Type B pancreatic cell (in vitro differentiated cells): ENCODE measurements at regions not wholly inside any gene's neighbourhood (a gene's known extent, or its start where the extent isn't known, plus 50 kb on each side); places are given as distances from the start of the nearest gene placed in this dataset.

Experiments
- DNase-seq: peaks from one replicate; pipeline ENCODE4 v3.0.0; 2021; ENCODE audit warnings: mixed read lengths; ENCODE audit not compliant: unreplicated experiment; ENCODE audit errors: extremely low spot score
- H3K27ac Mint-ChIP-seq: 2 replicates; pipeline ENCODE4 v1.8.0; 2021; ENCODE audit warnings: mild to moderate bottlenecking, mixed read lengths
- H3K27me3 Mint-ChIP-seq: 2 replicates; pipeline ENCODE4 v1.8.0; 2021; ENCODE audit warnings: mixed read lengths
- H3K36me3 Mint-ChIP-seq: 2 replicates; pipeline ENCODE4 v1.8.0; 2021; ENCODE audit warnings: mixed read lengths
- H3K4me1 Mint-ChIP-seq: one replicate; pipeline ENCODE4 v1.8.0; 2021; ENCODE audit warnings: mixed read lengths; ENCODE audit not compliant: unreplicated experiment
- H3K4me3 Mint-ChIP-seq: 2 replicates; pipeline ENCODE4 v1.8.0; 2021; ENCODE audit warnings: mild to moderate bottlenecking, mixed read lengths
- H3K9me3 Mint-ChIP-seq: 2 replicates; pipeline ENCODE4 v1.8.0; 2021; ENCODE audit warnings: mixed read lengths
- TF ChIP-seq, protein P1 (sequence below): fragments of 200-600 bp; sonication (generic); conservative IDR thresholded peaks from 2 replicates; pipeline ENCODE4 v1.5.0; 2021; ENCODE audit warnings: antibody characterized with exemption, mild to moderate bottlenecking

DNA sequence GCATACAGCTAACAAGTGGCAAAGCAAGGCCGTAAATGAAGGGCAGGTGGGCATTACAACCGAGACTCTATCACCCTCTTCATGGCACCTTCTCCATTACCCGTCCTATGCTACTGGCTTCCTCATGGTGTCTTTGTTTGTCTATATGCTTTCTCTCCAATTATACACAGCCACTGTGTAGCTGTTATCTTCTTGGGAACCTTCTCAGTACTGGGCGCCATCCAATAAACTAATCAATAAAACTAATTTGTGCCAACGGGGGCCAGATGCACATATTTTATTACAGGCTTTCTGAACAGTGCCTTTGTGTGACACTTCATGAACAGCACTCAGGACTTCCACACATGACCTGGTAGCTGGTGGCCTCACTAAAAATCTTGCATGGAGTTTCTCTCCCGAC, 149.8 kb upstream of the PCSK2 start:
- no peaks in the 10 kb centered on the region for H3K4me1 Mint-ChIP-seq
- no peak for DNase-seq
- H3K36me3 Mint-ChIP-seq: no peaks in the 10 kb centered on the region
- H3K27ac Mint-ChIP-seq: no peak overlapping the region
- H3K4me3 Mint-ChIP-seq: no peak overlapping the region
- no peaks in the 10 kb centered on the region for H3K9me3 Mint-ChIP-seq
- TF ChIP-seq, protein P1, sequence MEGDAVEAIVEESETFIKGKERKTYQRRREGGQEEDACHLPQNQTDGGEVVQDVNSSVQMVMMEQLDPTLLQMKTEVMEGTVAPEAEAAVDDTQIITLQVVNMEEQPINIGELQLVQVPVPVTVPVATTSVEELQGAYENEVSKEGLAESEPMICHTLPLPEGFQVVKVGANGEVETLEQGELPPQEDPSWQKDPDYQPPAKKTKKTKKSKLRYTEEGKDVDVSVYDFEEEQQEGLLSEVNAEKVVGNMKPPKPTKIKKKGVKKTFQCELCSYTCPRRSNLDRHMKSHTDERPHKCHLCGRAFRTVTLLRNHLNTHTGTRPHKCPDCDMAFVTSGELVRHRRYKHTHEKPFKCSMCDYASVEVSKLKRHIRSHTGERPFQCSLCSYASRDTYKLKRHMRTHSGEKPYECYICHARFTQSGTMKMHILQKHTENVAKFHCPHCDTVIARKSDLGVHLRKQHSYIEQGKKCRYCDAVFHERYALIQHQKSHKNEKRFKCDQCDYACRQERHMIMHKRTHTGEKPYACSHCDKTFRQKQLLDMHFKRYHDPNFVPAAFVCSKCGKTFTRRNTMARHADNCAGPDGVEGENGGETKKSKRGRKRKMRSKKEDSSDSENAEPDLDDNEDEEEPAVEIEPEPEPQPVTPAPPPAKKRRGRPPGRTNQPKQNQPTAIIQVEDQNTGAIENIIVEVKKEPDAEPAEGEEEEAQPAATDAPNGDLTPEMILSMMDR: no peak
- peaks cover 14% of the 10 kb centered on the region for H3K27me3 Mint-ChIP-seq

DNA sequence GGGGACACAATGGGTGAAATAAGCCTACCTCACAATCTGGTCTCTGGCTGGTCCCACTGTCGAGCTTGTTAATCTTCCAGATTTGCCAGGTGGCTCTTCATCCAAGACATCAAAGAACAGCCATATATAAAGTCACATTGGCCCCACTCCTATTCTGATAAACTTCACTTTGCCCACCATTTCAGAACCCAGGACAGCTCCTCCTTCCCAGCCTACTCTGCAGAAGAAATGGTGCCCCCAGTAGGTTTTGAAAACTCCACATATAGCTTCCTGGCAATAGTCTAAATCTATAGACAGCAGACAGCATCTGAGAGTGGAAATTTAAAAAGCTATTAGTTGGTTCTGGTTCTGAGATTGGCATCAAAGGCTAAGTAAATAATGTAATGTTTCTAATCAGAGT, 143.1 kb upstream of the PCSK2 start:
- no peaks in the 10 kb centered on the region for H3K36me3 Mint-ChIP-seq
- H3K27ac Mint-ChIP-seq: no peak overlapping the region

DNA sequence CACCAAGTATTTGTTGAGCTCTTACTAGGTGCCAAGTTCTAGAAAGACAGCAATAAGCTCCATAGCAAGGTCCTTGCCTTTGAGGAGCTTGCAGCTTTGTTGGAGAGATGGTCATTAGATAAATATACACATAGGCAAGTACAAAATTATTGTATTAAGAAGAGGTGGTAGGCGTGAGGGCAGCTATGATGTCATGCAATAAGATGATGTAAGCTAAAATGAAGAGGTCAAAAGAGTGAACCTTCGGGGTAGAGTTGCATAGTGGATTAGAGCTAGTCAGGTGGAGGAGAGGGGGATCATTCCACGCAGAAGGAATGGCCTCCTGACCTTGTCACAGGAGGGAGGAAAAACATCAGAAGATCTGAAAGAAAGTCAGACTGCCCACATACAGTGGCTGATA, 141.9 kb upstream of the PCSK2 start:
- TF ChIP-seq, protein P1: no peak
- peaks cover 21% of the 10 kb centered on the region for H3K27me3 Mint-ChIP-seq
- H3K4me3 Mint-ChIP-seq: no peak overlapping the region
- no peak for DNase-seq
- no peak overlapping the region for H3K27ac Mint-ChIP-seq
- H3K36me3 Mint-ChIP-seq: no peaks in the 10 kb centered on the region
- H3K4me1 Mint-ChIP-seq: no peaks in the 10 kb centered on the region
- no peaks in the 10 kb centered on the region for H3K9me3 Mint-ChIP-seq

More for the DNA sequence above, 143.1 kb upstream of the PCSK2 start:
- no peak for DNase-seq
- no peaks in the 10 kb centered on the region for H3K4me1 Mint-ChIP-seq
- TF ChIP-seq, protein P1: no peak
- no peak overlapping the region for H3K4me3 Mint-ChIP-seq
- H3K27me3 Mint-ChIP-seq: peaks cover 10% of the 10 kb centered on the region
- H3K9me3 Mint-ChIP-seq: no peaks in the 10 kb centered on the region

DNA sequence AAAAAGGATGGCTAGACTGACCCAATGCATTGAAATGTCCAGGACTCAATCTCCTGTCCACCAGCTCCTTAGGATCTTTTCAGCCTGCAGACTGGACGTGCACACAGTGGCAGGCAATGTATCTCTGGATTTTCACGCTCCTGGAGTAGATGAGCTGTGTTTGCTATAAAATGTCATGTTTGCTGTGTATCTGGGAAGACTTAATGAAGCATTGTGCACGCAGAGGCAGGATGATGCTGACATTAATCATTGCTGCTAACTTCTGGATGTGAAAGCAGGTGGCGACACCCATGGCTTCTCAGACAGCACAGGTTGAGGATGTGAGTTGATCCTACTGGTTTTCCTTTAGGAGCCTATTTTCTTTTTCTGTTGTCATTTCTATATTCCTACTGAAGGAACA, 133.1 kb upstream of the PCSK2 start:
- Mint-ChIP-seq H3K4me3 (no peak overlapping the region), H3K27ac (no peak overlapping the region), H3K9me3 (no peaks in the 10 kb centered on the region), H3K4me1 (no peaks in the 10 kb centered on the region), H3K36me3 (no peaks in the 10 kb centered on the region), H3K27me3 (peaks cover 31% of the 10 kb centered on the region)
- TF ChIP-seq, protein P1: no peak
- DNase-seq: no peak

DNA sequence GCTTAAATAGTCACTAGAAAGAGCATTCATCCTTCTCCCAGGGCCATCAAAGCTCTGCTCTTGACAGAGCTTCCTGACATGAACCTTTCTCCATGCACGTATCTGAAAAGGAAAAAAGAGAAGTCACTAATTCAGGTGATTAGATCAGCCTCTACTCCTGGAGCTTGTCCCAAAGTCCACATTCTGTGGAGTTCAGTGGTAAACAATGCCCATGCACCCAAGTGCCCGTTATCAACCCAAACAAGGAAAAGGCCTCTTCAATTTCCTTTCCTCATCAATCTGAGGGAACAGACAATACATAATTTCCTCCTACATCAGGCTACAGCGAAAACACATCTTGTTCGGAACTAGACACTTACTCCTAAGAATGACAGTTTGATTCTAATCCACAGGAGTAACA, 129.2 kb upstream of the PCSK2 start:
- TF ChIP-seq, protein P1: no peak
- no peaks in the 10 kb centered on the region for H3K9me3 Mint-ChIP-seq
- H3K4me1 Mint-ChIP-seq: no peaks in the 10 kb centered on the region
- no peak overlapping the region for H3K27ac Mint-ChIP-seq
- no peak overlapping the region for H3K4me3 Mint-ChIP-seq
- H3K36me3 Mint-ChIP-seq: no peaks in the 10 kb centered on the region
- DNase-seq: no peak
- peaks cover 21% of the 10 kb centered on the region for H3K27me3 Mint-ChIP-seq

DNA sequence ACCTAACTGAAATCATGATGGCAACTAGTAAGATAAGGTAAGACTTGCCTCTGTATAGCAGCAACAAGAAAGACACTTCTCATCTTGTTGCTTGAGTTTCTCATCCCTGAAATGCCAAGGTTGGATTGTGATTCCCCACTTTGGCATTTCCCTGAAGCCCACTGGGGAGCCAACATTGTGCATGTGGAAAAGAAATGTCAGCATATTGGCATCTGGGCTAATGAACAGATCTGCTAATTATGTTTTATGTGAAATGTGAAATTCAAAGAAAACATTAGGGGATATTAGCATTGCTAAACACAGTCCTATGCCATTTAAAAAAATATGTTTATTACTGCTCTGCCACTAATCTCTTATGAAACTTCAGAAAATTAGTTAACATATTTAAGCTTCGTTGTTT, 126.3 kb upstream of the PCSK2 start:
- Mint-ChIP-seq H3K27ac (no peak overlapping the region), H3K4me3 (no peak overlapping the region), H3K9me3 (no peaks in the 10 kb centered on the region), H3K36me3 (no peaks in the 10 kb centered on the region), H3K27me3 (peaks cover 13% of the 10 kb centered on the region), H3K4me1 (no peaks in the 10 kb centered on the region)
- TF ChIP-seq, protein P1: no peak
- no peak for DNase-seq
